Mucosa of descending colon (tissue), 3 donors: ENCODE measurements at regions not wholly inside any gene's neighbourhood (a gene's known extent, or its start where the extent isn't known, plus 50 kb on each side); places are given as distances from the start of the nearest gene placed in this dataset.
A peak's percentile ranks its signal among the peaks of the same experiment; 100 is the strongest.

Experiments used
- ATAC-seq: fragments of 200-7000 bp; cut with Tn5 transposase; one replicate; pipeline ENCODE4 v1.9.1; 2020; ENCODE audit warnings: mild to moderate bottlenecking, moderate library complexity
- DNase-seq, 3 donors: peaks; one replicate each; pipeline ENCODE4 v3.0.0-alpha.2; 2020
- H3K36me3 ChIP-seq: fragments of 200-600 bp; one replicate; pipeline ENCODE4 v1.8.0; 2021; ENCODE audit warnings: low read depth, mild to moderate bottlenecking
- H3K4me1 ChIP-seq: fragments of 200-600 bp; one replicate; pipeline ENCODE4 v1.8.0; 2021; ENCODE audit warnings: low read depth, mild to moderate bottlenecking
- H3K4me3 ChIP-seq: fragments of 200-600 bp; one replicate; pipeline ENCODE4 v1.8.0; 2021; ENCODE audit warnings: mild to moderate bottlenecking
- H3K9me3 ChIP-seq: fragments of 200-600 bp; one replicate; pipeline ENCODE4 v1.8.0; 2021; ENCODE audit warnings: mild to moderate bottlenecking
- CTCF ChIP-seq: fragments of 200-600 bp; IDR thresholded peaks from one replicate; pipeline ENCODE4 v1.8.0; 2022; ENCODE audit warnings: antibody characterized with exemption, mild to moderate bottlenecking
- intact Hi-C, 2 donors: fragments of 100-400 bp; cut with DNase I in 1 of 2; cut with micrococcal nuclease in 1 of 2; formaldehyde crosslinking; loops; one replicate each; pipeline versions ENCODE4 v1.11.0 to v1.11.1; 2022; cut with DNase I, micrococcal nuclease
- donor health status: DM: no; HTN: no; CAD: no; lungs with moderate emphysema.
- donor health status: DM: no; HTN: no; CAD: no.
- donor health status: DM: no; HTN: yes; CAD: no.

GRCh38 chr2:16124881-16125613, 184.7 kb downstream of the MYCN start:
- no peaks in the 10 kb centered on the region for H3K9me3 ChIP-seq
- DNase-seq (no peak), ATAC-seq (no peak)
- H3K4me1 ChIP-seq = peaks cover 20% of the 10 kb centered on the region
- intact Hi-C loops = no loop called here
- no peak overlapping the region for H3K4me3 ChIP-seq
- TF ChIP-seq CTCF = no peak
- no peaks in the 10 kb centered on the region for H3K36me3 ChIP-seq

- ATAC-seq (peak; percentile 76), DNase-seq (no peak)
- Histone ChIP-seq H3K4me3 (no peak overlapping the region), H3K9me3 (no peaks in the 10 kb centered on the region), H3K36me3 (no peaks in the 10 kb centered on the region), H3K4me1 (peaks cover 20% of the 10 kb centered on the region)
- no peak for TF ChIP-seq CTCF
- intact Hi-C loops = no loop called here
These were observed 183.8 kb downstream of the MYCN start for GRCh38 chr2:16123856-16124780.

GRCh38 chr2:16123421-16123820, 183.1 kb downstream of the MYCN start:
- no peak for ATAC-seq
- Histone ChIP-seq H3K36me3 (no peaks in the 10 kb centered on the region), H3K4me3 (no peak overlapping the region), H3K4me1 (peaks cover 20% of the 10 kb centered on the region), H3K9me3 (no peaks in the 10 kb centered on the region)
- DNase-seq = no peak
- intact Hi-C loops = no loop called here
- TF ChIP-seq CTCF = no peak

- Histone ChIP-seq H3K36me3 (no peaks in the 10 kb centered on the region), H3K9me3 (no peaks in the 10 kb centered on the region), H3K4me3 (no peak overlapping the region), H3K4me1 (peaks cover 20% of the 10 kb centered on the region)
- no peak for DNase-seq
- intact Hi-C loops = no loop called here
- no peak for ATAC-seq
- TF ChIP-seq CTCF = no peak
These were observed 182.2 kb downstream of the MYCN start for GRCh38 chr2:16122556-16122955.

GRCh38 chr2:16121986-16122390, 181.6 kb downstream of the MYCN start:
- Histone ChIP-seq H3K4me1 (peaks cover 20% of the 10 kb centered on the region), H3K4me3 (no peak overlapping the region), H3K9me3 (no peaks in the 10 kb centered on the region), H3K36me3 (no peaks in the 10 kb centered on the region)
- ATAC-seq = no peak
- no peak for TF ChIP-seq CTCF
- DNase-seq = no peak
- intact Hi-C loops = no loop called here
